ENCODE measurements at regions not wholly inside any gene's neighbourhood (a gene's known extent, or its start where the extent isn't known, plus 50 kb on each side); places are given as distances from the start of the nearest gene placed in this dataset.

DNA sequence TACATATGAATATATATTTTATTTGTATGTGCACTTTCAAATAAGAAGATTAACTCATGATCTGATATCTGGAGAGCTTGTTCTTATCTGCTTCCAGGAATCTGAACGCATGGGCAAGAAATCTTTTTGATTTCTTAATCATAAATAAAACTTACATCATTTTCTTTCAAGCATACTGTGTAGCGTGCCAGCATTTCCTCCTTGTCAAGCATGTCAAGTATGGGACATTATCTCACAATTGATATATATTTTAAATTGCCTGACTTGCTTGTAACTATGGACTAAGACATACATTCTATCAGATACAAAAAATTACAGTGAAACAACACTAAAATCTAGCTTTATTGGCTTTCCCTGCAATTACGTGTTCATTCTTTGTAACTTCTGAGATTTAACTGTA, 1128.2 kb downstream of the PLA2G4A start:
- TF ChIP-seq, protein P1, sequence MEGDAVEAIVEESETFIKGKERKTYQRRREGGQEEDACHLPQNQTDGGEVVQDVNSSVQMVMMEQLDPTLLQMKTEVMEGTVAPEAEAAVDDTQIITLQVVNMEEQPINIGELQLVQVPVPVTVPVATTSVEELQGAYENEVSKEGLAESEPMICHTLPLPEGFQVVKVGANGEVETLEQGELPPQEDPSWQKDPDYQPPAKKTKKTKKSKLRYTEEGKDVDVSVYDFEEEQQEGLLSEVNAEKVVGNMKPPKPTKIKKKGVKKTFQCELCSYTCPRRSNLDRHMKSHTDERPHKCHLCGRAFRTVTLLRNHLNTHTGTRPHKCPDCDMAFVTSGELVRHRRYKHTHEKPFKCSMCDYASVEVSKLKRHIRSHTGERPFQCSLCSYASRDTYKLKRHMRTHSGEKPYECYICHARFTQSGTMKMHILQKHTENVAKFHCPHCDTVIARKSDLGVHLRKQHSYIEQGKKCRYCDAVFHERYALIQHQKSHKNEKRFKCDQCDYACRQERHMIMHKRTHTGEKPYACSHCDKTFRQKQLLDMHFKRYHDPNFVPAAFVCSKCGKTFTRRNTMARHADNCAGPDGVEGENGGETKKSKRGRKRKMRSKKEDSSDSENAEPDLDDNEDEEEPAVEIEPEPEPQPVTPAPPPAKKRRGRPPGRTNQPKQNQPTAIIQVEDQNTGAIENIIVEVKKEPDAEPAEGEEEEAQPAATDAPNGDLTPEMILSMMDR (conservative IDR thresholded peaks at IDR 0.05; ENCODE audit: low read depth in 2 of 2), result no peak
- TF ChIP-seq POLR2AphosphoS5 (IDR thresholded peaks at IDR 0.05; ENCODE audit: low read depth), result no peak
- no peak for TF ChIP-seq STAT1 (IDR thresholded peaks at IDR 0.05; ENCODE audit: unreplicated experiment)
- no peak for TF ChIP-seq ZNF114 (CRISPR knock-in tag; IDR thresholded peaks at IDR 0.05)
- TF ChIP-seq, protein P2, sequence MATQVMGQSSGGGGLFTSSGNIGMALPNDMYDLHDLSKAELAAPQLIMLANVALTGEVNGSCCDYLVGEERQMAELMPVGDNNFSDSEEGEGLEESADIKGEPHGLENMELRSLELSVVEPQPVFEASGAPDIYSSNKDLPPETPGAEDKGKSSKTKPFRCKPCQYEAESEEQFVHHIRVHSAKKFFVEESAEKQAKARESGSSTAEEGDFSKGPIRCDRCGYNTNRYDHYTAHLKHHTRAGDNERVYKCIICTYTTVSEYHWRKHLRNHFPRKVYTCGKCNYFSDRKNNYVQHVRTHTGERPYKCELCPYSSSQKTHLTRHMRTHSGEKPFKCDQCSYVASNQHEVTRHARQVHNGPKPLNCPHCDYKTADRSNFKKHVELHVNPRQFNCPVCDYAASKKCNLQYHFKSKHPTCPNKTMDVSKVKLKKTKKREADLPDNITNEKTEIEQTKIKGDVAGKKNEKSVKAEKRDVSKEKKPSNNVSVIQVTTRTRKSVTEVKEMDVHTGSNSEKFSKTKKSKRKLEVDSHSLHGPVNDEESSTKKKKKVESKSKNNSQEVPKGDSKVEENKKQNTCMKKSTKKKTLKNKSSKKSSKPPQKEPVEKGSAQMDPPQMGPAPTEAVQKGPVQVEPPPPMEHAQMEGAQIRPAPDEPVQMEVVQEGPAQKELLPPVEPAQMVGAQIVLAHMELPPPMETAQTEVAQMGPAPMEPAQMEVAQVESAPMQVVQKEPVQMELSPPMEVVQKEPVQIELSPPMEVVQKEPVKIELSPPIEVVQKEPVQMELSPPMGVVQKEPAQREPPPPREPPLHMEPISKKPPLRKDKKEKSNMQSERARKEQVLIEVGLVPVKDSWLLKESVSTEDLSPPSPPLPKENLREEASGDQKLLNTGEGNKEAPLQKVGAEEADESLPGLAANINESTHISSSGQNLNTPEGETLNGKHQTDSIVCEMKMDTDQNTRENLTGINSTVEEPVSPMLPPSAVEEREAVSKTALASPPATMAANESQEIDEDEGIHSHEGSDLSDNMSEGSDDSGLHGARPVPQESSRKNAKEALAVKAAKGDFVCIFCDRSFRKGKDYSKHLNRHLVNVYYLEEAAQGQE (IDR thresholded peaks at IDR 0.05; ENCODE audit: unreplicated experiment), result no peak
- TF ChIP-seq EZH2 (IDR thresholded peaks at IDR 0.05; ENCODE audit: low read depth, unreplicated experiment), result no peak
- TF ChIP-seq EZH2phosphoT487 (IDR thresholded peaks at IDR 0.05; ENCODE audit: unreplicated experiment), result no peak
- TF ChIP-seq CREB1 (CRISPR knock-in tag; IDR thresholded peaks at IDR 0.05; ENCODE audit: low read depth), result no peak
- no peak for TF ChIP-seq NANOG (IDR thresholded peaks at IDR 0.05; ENCODE audit: borderline replicate concordance)
- TF ChIP-seq, protein P3, sequence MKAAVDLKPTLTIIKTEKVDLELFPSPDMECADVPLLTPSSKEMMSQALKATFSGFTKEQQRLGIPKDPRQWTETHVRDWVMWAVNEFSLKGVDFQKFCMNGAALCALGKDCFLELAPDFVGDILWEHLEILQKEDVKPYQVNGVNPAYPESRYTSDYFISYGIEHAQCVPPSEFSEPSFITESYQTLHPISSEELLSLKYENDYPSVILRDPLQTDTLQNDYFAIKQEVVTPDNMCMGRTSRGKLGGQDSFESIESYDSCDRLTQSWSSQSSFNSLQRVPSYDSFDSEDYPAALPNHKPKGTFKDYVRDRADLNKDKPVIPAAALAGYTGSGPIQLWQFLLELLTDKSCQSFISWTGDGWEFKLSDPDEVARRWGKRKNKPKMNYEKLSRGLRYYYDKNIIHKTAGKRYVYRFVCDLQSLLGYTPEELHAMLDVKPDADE (IDR thresholded peaks at IDR 0.05), result no peak

Data from GM23338 (cell line).